Thoracic aorta (tissue), 2 donors: ENCODE measurements at regions not wholly inside any gene's neighbourhood (a gene's known extent, or its start where the extent isn't known, plus 50 kb on each side); places are given as distances from the start of the nearest gene placed in this dataset.

ENCODE experiments used
- ATAC-seq: fragments of 150-250 bp; one replicate; pipeline ENCODE4 v1.8.0; 2017; ENCODE audit warnings: low read depth; ENCODE audit not compliant: insufficient number of reproducible peaks, low FRiP score
- DNase-seq: peaks from one replicate; pipeline ENCODE4 v3.0.0-alpha.2; 2020; ENCODE audit warnings: low spot score
- H3K27ac ChIP-seq, 2 donors: fragments of 200-600 bp; sonication (generic); 1 replicate in 1 of 2; 2 replicates in 1 of 2; pipeline ENCODE4 v1.5.1; 2016; ENCODE audit warnings: mild to moderate bottlenecking in 2 of 2, moderate library complexity in 2 of 2
- H3K27me3 ChIP-seq: fragments of 200-600 bp; sonication (generic); replicated peaks from 2 replicates; pipeline ENCODE4 v1.6.0; 2016; ENCODE audit warnings: mild to moderate bottlenecking; ENCODE audit not compliant: insufficient read depth
- H3K36me3 ChIP-seq: fragments of 200-600 bp; sonication (generic); one replicate; pipeline ENCODE4 v1.5.1; 2016
- H3K4me1 ChIP-seq, 2 donors: fragments of 200-600 bp; sonication (generic); 1 replicate in 1 of 2; 2 replicates in 1 of 2; pipeline versions ENCODE4 v1.5.1 to v1.6.0; 2016; ENCODE audit warnings: low read depth in 2 of 2, mild to moderate bottlenecking in 1 of 2; ENCODE audit not compliant: control insufficient read depth in 1 of 2
- H3K4me3 ChIP-seq: fragments of 200-600 bp; sonication (generic); 2 replicates; pipeline ENCODE4 v1.5.1; 2016; ENCODE audit warnings: mild to moderate bottlenecking
- H3K9me3 ChIP-seq: fragments of 200-600 bp; sonication (generic); 2 replicates; pipeline ENCODE4 v1.5.1; 2016
- TF ChIP-seq, protein P1 (sequence below): fragments of 200-600 bp; sonication (generic); IDR thresholded peaks from one replicate; pipeline ENCODE4 v1.5.1; 2019; ENCODE audit warnings: antibody characterized with exemption

DNA sequence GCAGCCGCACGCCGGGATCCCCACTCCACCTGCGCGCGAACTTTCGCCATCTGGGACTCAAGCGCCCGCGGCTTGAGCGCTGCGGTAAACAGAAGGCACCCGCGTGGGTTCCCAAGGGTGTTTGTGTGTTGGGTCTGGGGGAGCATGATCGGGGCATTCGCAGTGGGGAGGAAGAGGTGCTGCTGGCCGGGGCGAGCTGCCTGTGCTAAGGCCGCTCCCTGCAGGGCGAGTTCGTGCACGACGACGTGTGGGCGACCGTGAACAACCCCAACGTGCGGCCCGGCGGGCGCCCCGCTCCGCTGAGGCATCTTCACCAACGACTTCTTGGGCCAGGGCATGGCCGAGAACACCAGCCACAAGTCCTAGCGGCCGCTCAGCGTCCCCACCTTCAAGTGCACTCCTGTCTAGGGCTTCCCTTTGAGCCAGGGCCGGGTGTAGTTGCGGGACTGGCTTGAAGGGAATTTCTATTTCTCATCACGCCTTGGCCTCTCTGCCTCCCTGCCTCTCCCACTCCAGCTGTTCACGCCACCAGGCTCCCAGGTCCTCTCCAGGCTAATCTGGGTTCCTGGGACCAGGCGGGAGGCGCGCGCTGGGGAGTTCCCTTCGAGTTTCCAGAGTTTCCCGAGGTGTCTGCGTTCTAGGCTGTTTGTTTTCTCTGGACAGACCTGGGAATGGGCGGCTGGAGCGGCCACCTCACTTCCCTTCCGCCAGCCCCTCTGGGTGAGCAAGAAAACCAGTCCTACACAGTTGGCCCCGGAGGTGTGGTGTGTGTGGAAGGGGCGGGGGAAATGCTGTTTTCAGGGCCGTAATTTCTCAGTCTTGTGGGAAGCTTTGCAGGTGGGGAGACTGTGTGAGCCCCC, 417.8 kb upstream of the TMTC1 start:
- Histone ChIP-seq H3K27ac (no peak overlapping the region), H3K27me3 (no peaks in the 10 kb centered on the region), H3K9me3 (no peaks in the 10 kb centered on the region), H3K4me1 (peaks cover 0 to 6% of the 10 kb centered on the region in 2 donors), H3K4me3 (peak overlapping the region; percentile 70), H3K36me3 (no peaks in the 10 kb centered on the region)
- DNase-seq: no peak
- TF ChIP-seq, protein P1, sequence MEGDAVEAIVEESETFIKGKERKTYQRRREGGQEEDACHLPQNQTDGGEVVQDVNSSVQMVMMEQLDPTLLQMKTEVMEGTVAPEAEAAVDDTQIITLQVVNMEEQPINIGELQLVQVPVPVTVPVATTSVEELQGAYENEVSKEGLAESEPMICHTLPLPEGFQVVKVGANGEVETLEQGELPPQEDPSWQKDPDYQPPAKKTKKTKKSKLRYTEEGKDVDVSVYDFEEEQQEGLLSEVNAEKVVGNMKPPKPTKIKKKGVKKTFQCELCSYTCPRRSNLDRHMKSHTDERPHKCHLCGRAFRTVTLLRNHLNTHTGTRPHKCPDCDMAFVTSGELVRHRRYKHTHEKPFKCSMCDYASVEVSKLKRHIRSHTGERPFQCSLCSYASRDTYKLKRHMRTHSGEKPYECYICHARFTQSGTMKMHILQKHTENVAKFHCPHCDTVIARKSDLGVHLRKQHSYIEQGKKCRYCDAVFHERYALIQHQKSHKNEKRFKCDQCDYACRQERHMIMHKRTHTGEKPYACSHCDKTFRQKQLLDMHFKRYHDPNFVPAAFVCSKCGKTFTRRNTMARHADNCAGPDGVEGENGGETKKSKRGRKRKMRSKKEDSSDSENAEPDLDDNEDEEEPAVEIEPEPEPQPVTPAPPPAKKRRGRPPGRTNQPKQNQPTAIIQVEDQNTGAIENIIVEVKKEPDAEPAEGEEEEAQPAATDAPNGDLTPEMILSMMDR: no peak
- ATAC-seq: no peak

DNA sequence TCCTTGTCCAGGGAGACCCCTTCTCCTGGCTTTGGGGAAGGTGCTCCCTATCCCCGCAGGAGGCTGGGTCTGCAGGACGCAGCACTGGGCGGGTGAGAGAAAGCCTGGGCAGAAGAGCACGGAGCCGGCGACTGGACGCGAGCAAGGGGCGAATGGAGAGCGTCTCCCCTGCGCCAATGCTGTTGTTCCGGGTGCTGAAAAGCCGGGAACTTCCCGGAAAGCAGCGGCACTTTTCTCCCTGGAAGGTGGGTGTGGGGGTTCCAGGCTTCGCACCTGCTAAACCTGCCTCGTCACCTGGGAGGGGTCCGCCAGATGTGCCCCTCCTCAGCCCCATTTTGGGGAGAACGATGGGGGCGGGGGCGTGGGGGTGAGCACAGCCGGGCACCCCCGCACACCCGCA, 417.1 kb upstream of the TMTC1 start:
- peaks cover 0 to 6% of the 10 kb centered on the region in 2 donors for H3K4me1 ChIP-seq
- H3K27ac ChIP-seq: no peak overlapping the region
- no peak for ATAC-seq
- TF ChIP-seq, protein P1: no peak
- H3K36me3 ChIP-seq: no peaks in the 10 kb centered on the region
- H3K4me3 ChIP-seq: peak overlapping the region; percentile 70
- no peaks in the 10 kb centered on the region for H3K9me3 ChIP-seq
- DNase-seq: no peak
- no peaks in the 10 kb centered on the region for H3K27me3 ChIP-seq

DNA sequence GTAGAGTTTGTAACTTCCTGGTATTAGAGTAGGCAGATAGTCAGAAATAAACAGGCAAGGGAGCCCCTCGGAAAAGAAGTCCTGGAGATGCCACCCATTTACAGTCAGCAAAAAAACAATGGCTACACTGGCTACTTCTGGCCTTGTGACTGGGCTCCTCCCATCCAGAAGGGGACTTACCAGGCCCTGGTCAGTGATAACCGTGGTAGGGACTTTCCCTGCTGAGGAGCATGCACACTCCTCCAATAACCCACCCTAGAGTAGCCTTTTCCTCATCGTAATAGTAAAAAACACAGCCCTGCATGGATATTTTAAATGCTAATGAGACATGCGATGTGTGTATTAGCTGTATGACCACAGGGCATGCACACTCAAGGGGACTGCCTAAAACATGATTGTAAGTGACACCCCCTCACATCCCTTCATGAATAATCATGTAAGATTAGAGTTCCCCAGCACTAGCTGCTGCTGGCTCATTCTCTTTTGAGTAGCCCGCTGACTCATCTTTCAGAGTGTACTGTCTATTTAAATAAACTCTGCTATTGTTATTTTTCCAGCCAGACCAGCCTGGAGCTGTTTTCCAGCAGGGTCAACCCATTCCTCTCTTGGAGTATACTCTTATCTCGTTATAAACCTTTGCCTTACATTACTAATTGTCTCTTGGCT, 413.8 kb upstream of the TMTC1 start:
- H3K4me3 ChIP-seq: no peak overlapping the region
- TF ChIP-seq, protein P1: no peak
- no peak for DNase-seq
- H3K27me3 ChIP-seq: no peaks in the 10 kb centered on the region
- no peak for ATAC-seq
- H3K4me1 ChIP-seq: peaks cover 0 to 6% of the 10 kb centered on the region in 2 donors
- H3K27ac ChIP-seq: no peak overlapping the region
- no peaks in the 10 kb centered on the region for H3K9me3 ChIP-seq
- no peaks in the 10 kb centered on the region for H3K36me3 ChIP-seq

DNA sequence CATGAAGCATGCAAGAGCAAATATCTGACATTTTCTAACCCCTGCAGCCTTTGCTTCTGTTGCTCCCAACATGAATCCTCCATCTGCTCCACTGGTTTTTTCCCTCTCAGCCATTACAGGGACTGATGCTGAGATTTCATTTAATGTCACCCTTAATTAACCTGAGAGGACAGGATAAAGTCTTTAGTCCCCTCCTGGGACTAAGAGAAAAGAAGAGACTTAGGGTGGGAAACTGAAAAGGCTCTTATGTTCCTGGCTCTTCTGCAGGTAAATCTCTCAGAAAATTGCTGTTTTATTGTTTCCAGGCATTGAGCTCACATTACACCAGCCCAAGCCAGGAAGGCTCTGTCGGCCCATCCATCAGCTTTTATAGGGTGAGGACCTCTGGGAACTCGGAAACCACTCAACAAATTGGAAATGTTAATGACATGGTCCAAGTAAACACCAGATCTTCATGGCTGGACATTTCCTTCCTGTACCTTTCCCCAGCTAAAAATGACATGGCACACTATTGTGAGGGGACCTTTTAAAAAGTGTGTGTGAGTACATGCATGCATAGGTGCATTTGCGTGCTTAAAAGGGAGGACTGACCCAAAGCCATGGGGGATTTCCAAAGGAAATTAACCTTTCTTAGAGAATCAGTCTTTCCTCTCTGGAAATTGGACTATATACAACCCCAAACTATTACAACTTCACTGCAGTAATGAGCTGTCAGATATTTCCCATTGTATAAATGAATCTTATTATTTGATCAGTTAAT, 408.1 kb upstream of the TMTC1 start:
- no peaks in the 10 kb centered on the region for H3K4me1 ChIP-seq
- H3K9me3 ChIP-seq: no peaks in the 10 kb centered on the region
- ATAC-seq: no peak
- no peak for DNase-seq
- no peaks in the 10 kb centered on the region for H3K27me3 ChIP-seq
- H3K27ac ChIP-seq: no peak overlapping the region
- no peaks in the 10 kb centered on the region for H3K36me3 ChIP-seq
- H3K4me3 ChIP-seq: no peak overlapping the region
- TF ChIP-seq, protein P1: no peak
